ENCODE measurements at regions not wholly inside any gene's neighbourhood (a gene's known extent, or its start where the extent isn't known, plus 50 kb on each side); places are given as distances from the start of the nearest gene placed in this dataset.

GRCh38 chr3:67819447-67819846 lies 165.0 kb upstream of the SUCLG2 start:
- H3K4me3 ChIP-seq (ENCODE audit: insufficient read depth, low read depth, low read length): no peak overlapping the region
- 77 to 87% methylated on average over 1 of the region's 1 CpG for WGBS, 2 experiments
- no peaks in the 10 kb centered on the region for H3K27me3 ChIP-seq (ENCODE audit: control insufficient read depth, insufficient read depth, low read length, poor library complexity, severe bottlenecking)
- H3K4me1 ChIP-seq (ENCODE audit: control insufficient read depth, insufficient read depth, low read length): no peaks in the 10 kb centered on the region
- H3K27ac ChIP-seq (ENCODE audit: insufficient read depth, low read depth, low read length, poor library complexity, severe bottlenecking): no peak overlapping the region
- no peaks in the 10 kb centered on the region for H3K9me3 ChIP-seq (ENCODE audit: control insufficient read depth, low read length)
- no peaks in the 10 kb centered on the region for H3K36me3 ChIP-seq (ENCODE audit: control insufficient read depth, insufficient read depth, low read length)

- 82% methylated on average over 3 to 4 of the region's 4 CpGs for WGBS, 2 experiments
- no peaks in the 10 kb centered on the region for H3K27me3 ChIP-seq (ENCODE audit: control insufficient read depth, insufficient read depth, low read length, poor library complexity, severe bottlenecking)
- no peaks in the 10 kb centered on the region for H3K36me3 ChIP-seq (ENCODE audit: control insufficient read depth, insufficient read depth, low read length)
- H3K4me3 ChIP-seq (ENCODE audit: insufficient read depth, low read depth, low read length): no peak overlapping the region
- H3K27ac ChIP-seq (ENCODE audit: insufficient read depth, low read depth, low read length, poor library complexity, severe bottlenecking): no peak overlapping the region
- H3K4me1 ChIP-seq (ENCODE audit: control insufficient read depth, insufficient read depth, low read length): no peaks in the 10 kb centered on the region
- no peaks in the 10 kb centered on the region for H3K9me3 ChIP-seq (ENCODE audit: control insufficient read depth, low read length)
Observed at GRCh38 chr3:67809370-67809935, 155.0 kb upstream of the SUCLG2 start.

GRCh38 chr3:67808906-67809305 lies 154.5 kb upstream of the SUCLG2 start:
- WGBS, 2 experiments: 75 to 89% methylated on average over 2 to 3 of the region's 3 CpGs
- no peak overlapping the region for H3K4me3 ChIP-seq (ENCODE audit: insufficient read depth, low read depth, low read length)
- no peak overlapping the region for H3K27ac ChIP-seq (ENCODE audit: insufficient read depth, low read depth, low read length, poor library complexity, severe bottlenecking)
- no peaks in the 10 kb centered on the region for H3K27me3 ChIP-seq (ENCODE audit: control insufficient read depth, insufficient read depth, low read length, poor library complexity, severe bottlenecking)
- no peaks in the 10 kb centered on the region for H3K9me3 ChIP-seq (ENCODE audit: control insufficient read depth, low read length)
- H3K36me3 ChIP-seq (ENCODE audit: control insufficient read depth, insufficient read depth, low read length): no peaks in the 10 kb centered on the region
- H3K4me1 ChIP-seq (ENCODE audit: control insufficient read depth, insufficient read depth, low read length): no peaks in the 10 kb centered on the region

- Histone ChIP-seq H3K4me1 (ENCODE audit: control insufficient read depth, insufficient read depth, low read length) (no peaks in the 10 kb centered on the region), H3K9me3 (ENCODE audit: control insufficient read depth, low read length) (no peaks in the 10 kb centered on the region), H3K27me3 (ENCODE audit: control insufficient read depth, insufficient read depth, low read length, poor library complexity, severe bottlenecking) (no peaks in the 10 kb centered on the region), H3K27ac (ENCODE audit: insufficient read depth, low read depth, low read length, poor library complexity, severe bottlenecking) (no peak overlapping the region), H3K36me3 (ENCODE audit: control insufficient read depth, insufficient read depth, low read length) (no peaks in the 10 kb centered on the region), H3K4me3 (ENCODE audit: insufficient read depth, low read depth, low read length) (no peak overlapping the region)
- WGBS, 2 experiments: 91 to 95% methylated on average over 3 of the region's 3 CpGs
Observed at GRCh38 chr3:67804578-67804977, 150.2 kb upstream of the SUCLG2 start.

DNA sequence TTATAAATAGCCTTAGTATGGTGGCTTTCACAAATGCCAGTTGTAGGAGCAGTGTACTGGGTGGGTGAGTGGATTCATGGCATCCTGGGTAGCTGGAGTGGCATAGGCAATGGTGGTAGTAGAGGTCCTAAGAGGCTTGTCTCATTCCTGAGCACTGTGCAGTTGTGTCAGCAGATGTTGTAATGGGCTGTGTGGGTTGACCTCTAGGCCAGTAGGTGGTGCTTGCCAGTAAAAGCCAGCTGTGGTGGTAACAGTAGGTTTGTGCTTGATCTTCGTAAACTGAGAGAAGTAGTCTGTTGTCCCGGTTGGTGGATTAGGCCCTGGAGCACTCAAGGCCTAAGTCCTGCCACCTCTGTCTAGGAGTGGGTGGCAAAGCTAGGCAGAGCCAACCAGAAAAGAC lies 149.7 kb upstream of the SUCLG2 start:
- WGBS, 2 experiments: 90 to 93% methylated on average over 2 of the region's 2 CpGs
- H3K9me3 ChIP-seq (ENCODE audit: control insufficient read depth, low read length): no peaks in the 10 kb centered on the region
- no peak overlapping the region for H3K4me3 ChIP-seq (ENCODE audit: insufficient read depth, low read depth, low read length)
- H3K27me3 ChIP-seq (ENCODE audit: control insufficient read depth, insufficient read depth, low read length, poor library complexity, severe bottlenecking): no peaks in the 10 kb centered on the region
- H3K4me1 ChIP-seq (ENCODE audit: control insufficient read depth, insufficient read depth, low read length): no peaks in the 10 kb centered on the region
- no peak overlapping the region for H3K27ac ChIP-seq (ENCODE audit: insufficient read depth, low read depth, low read length, poor library complexity, severe bottlenecking)
- H3K36me3 ChIP-seq (ENCODE audit: control insufficient read depth, insufficient read depth, low read length): no peaks in the 10 kb centered on the region

DNA sequence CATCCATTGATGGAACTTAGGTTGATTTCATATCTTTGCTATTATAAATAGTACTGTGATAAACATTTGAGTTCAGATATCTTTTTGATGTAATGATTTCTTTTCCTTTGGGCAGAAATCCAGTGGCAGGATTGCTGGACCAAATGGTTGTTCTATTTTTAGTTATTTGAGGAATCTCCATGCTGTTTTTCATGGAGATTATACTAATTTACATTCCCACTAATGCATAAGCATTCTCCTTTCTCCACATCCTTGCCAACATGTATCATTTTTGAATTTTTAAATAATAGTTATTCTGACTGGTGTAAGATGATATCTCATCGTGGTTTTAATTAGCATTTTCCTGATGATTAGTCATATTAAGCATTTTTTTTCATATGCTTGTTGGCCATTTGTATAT lies 144.0 kb upstream of the SUCLG2 start:
- no peaks in the 10 kb centered on the region for H3K36me3 ChIP-seq (ENCODE audit: control insufficient read depth, insufficient read depth, low read length)
- no peaks in the 10 kb centered on the region for H3K9me3 ChIP-seq (ENCODE audit: control insufficient read depth, low read length)
- no peaks in the 10 kb centered on the region for H3K4me1 ChIP-seq (ENCODE audit: control insufficient read depth, insufficient read depth, low read length)
- WGBS, 2 experiments: 63 to 75% methylated on average over 1 of the region's 1 CpG
- H3K4me3 ChIP-seq (ENCODE audit: insufficient read depth, low read depth, low read length): no peak overlapping the region
- H3K27ac ChIP-seq (ENCODE audit: insufficient read depth, low read depth, low read length, poor library complexity, severe bottlenecking): no peak overlapping the region
- no peaks in the 10 kb centered on the region for H3K27me3 ChIP-seq (ENCODE audit: control insufficient read depth, insufficient read depth, low read length, poor library complexity, severe bottlenecking)

DNA sequence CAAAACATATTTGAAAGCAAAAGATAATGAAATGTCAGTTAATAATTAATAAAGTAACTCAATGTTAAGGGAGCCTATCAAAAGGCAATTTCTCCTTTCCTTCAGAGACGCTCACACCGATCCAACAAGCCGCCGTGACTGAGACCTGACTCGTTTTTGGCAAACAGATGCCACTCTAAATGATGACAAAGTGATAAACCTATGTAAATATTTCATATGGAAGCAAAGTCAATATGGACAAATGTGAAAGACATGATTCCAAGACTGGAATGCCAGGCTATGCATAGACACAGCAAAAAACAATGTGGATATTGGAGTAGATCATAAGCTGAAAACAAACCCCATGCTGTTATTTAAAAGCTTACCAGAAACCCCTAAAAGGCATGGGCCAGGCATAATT lies 137.2 kb upstream of the SUCLG2 start:
- Histone ChIP-seq H3K36me3 (ENCODE audit: control insufficient read depth, insufficient read depth, low read length) (no peaks in the 10 kb centered on the region), H3K4me1 (ENCODE audit: control insufficient read depth, insufficient read depth, low read length) (no peaks in the 10 kb centered on the region), H3K27ac (ENCODE audit: insufficient read depth, low read depth, low read length, poor library complexity, severe bottlenecking) (no peak overlapping the region), H3K27me3 (ENCODE audit: control insufficient read depth, insufficient read depth, low read length, poor library complexity, severe bottlenecking) (no peaks in the 10 kb centered on the region), H3K4me3 (ENCODE audit: insufficient read depth, low read depth, low read length) (no peak overlapping the region), H3K9me3 (ENCODE audit: control insufficient read depth, low read length) (no peaks in the 10 kb centered on the region)
- WGBS, 2 experiments: 95% methylated on average over 5 of the region's 5 CpGs

DNA sequence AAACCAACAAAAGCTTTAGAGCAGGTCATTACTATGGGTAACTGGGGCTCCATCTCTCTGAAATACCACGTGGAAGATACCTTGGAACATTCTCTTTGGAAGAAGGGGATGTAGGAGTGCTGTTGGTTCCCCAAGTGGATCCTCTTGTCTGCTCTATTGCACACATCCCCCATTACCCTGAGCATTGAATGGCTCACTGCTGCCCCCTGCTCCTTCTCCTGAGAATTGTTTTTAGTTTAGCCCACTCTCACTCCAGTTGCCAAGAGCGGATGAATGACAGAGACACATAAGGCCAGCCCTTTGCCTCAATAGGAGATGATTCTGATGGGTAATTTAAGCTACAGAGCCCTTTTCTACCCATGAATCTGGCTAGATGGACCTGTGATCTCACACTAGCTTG lies 135.6 kb upstream of the SUCLG2 start:
- Histone ChIP-seq H3K4me1 (ENCODE audit: control insufficient read depth, insufficient read depth, low read length) (no peaks in the 10 kb centered on the region), H3K36me3 (ENCODE audit: control insufficient read depth, insufficient read depth, low read length) (no peaks in the 10 kb centered on the region), H3K27ac (ENCODE audit: insufficient read depth, low read depth, low read length, poor library complexity, severe bottlenecking) (no peak overlapping the region), H3K4me3 (ENCODE audit: insufficient read depth, low read depth, low read length) (no peak overlapping the region), H3K9me3 (ENCODE audit: control insufficient read depth, low read length) (no peaks in the 10 kb centered on the region), H3K27me3 (ENCODE audit: control insufficient read depth, insufficient read depth, low read length, poor library complexity, severe bottlenecking) (no peaks in the 10 kb centered on the region)
- WGBS, 2 experiments: 38 to 46% methylated on average over 2 of the region's 2 CpGs

GRCh38 chr3:67788396-67788795 lies 134.0 kb upstream of the SUCLG2 start:
- Histone ChIP-seq H3K4me1 (ENCODE audit: control insufficient read depth, insufficient read depth, low read length) (no peaks in the 10 kb centered on the region), H3K9me3 (ENCODE audit: control insufficient read depth, low read length) (no peaks in the 10 kb centered on the region), H3K36me3 (ENCODE audit: control insufficient read depth, insufficient read depth, low read length) (no peaks in the 10 kb centered on the region), H3K27me3 (ENCODE audit: control insufficient read depth, insufficient read depth, low read length, poor library complexity, severe bottlenecking) (no peaks in the 10 kb centered on the region), H3K27ac (ENCODE audit: insufficient read depth, low read depth, low read length, poor library complexity, severe bottlenecking) (no peak overlapping the region), H3K4me3 (ENCODE audit: insufficient read depth, low read depth, low read length) (no peak overlapping the region)
- WGBS, 2 experiments: 86 to 93% methylated on average over 6 of the region's 6 CpGs

DNA sequence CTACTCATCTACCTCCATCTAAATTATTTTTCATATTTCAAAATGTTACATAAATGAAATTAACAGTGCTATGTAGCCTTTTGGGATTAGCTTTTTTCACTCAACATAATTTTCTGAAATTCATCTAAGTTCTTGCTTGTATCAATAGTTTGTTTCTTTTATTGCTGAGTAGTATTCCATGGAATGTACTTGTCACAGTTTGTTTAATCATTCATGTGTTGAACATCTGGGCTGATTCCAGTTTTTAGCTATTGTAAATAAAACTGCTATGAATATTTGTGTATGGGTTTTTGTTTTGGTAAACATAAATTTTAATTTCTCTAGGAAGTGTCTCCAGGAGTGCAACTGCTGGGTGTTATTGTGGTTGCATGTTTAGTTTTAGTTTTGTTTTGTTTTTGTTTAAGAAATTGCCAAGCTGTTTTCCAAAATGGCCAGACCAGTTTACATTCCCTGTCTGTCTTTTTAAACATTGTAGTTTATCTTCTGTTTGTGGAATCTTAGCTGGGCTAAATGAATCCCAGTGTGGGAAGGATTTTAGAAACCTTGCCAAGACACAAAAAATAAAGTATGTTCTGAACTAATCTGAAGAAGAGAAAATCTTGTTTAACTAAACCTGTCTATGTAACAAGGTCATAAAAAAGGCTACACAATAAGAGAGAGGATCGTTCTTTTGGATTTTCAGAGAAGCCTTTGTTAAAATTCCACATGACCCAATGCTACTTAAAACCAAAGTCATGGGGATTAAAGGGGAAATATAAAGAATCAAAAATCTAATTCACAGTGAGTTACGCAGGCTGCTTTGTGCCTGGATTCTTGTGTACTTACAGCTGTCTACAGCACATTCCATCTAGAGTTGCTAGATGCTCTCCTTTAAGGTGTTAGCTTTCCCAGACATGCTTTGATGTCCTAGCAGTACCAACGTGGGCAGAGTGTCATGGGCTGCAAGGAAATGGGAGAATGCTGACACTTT lies 129.2 kb upstream of the SUCLG2 start:
- Histone ChIP-seq H3K4me3 (ENCODE audit: insufficient read depth, low read depth, low read length) (no peak overlapping the region), H3K4me1 (ENCODE audit: control insufficient read depth, insufficient read depth, low read length) (no peaks in the 10 kb centered on the region), H3K9me3 (ENCODE audit: control insufficient read depth, low read length) (no peaks in the 10 kb centered on the region), H3K36me3 (ENCODE audit: control insufficient read depth, insufficient read depth, low read length) (no peaks in the 10 kb centered on the region), H3K27me3 (ENCODE audit: control insufficient read depth, insufficient read depth, low read length, poor library complexity, severe bottlenecking) (no peaks in the 10 kb centered on the region), H3K27ac (ENCODE audit: insufficient read depth, low read depth, low read length, poor library complexity, severe bottlenecking) (no peak overlapping the region)
- 45 to 66% methylated on average over 2 to 3 of the region's 3 CpGs for WGBS, 2 experiments

Measured in ectodermal cell (in vitro differentiated cells).